HG02763 (cell line): ENCODE measurements at regions not wholly inside any gene's neighbourhood (a gene's known extent, or its start where the extent isn't known, plus 50 kb on each side); places are given as distances from the start of the nearest gene placed in this dataset.
"Not testable (repeated sequence)": the region's sequence is repeated elsewhere in the genome, so short reads cannot be mapped to it uniquely, and the experiment has no call there.

Experiments
- ATAC-seq: cut with Tn5 transposase; IDR thresholded peaks from one replicate; pipeline ENCODE4 v1.9.1; 2021; ENCODE audit warnings: mild to moderate bottlenecking, moderate library complexity; ENCODE audit not compliant: unreplicated experiment

DNA sequence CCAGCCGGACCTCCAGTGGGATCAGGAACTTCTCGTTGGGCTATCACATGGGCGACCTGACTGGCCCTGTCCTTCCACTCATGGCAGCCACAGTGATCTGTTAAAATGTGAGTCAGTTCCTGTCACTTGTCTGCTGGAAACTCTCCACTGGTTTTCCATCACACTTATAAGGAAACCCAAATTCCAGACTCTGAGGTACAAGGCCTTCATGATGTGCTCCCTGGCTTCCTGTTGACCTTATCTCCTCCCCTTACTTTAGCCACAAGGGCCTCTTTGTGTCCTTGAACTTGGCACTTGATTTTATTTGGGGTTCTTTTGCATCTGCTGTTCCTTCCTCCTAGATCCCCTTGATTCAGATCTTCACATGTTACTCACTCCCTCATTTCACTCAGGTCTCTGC lies 96.8 kb downstream of the TENT5C start:
- no peak for ATAC-seq

DNA sequence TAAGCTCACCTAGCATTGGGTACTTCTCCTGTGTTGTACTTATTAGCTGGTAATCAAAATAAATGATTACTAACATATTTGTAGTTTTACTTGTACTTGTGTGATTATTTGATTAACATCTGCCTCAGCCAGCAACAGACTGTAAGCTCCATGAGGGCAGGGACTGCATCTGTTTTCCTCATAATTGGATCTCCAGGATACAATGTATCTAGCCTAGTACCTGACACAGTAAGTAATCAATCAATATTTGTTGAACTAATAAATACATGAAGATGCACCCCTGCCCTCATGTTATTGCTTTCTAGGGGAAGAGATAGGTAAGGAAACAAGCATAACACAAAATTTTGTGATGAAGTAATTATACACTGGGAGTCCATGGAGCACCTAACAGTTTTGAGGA lies 101.5 kb downstream of the TENT5C start:
- no peak for ATAC-seq

- ATAC-seq, result no peak
Observed at GRCh38 chr1:117708323-117709248, 102.7 kb downstream of the TENT5C start.

GRCh38 chr1:117709249-117709691 lies 103.4 kb downstream of the TENT5C start:
- ATAC-seq, result no peak

DNA sequence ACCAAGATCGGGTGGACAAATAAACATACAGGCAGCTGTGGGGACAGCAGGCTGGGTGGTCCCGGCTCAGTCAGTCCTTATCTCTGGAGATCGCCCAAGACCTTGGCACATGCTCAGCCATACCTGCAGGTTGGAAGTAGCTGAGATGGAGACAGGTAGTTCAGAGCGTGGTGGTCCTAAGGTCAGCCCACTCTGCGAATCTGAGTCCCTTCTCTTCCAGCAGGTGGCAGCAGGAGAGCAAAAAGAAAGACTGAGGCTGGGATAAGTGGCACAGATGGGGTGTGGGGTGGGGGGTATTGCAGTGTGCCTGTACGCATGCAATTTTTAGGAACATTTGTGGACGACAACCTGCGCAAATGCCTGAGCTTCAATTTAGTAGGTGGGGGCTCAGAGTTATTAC lies 104.9 kb downstream of the TENT5C start:
- ATAC-seq, result no peak

DNA sequence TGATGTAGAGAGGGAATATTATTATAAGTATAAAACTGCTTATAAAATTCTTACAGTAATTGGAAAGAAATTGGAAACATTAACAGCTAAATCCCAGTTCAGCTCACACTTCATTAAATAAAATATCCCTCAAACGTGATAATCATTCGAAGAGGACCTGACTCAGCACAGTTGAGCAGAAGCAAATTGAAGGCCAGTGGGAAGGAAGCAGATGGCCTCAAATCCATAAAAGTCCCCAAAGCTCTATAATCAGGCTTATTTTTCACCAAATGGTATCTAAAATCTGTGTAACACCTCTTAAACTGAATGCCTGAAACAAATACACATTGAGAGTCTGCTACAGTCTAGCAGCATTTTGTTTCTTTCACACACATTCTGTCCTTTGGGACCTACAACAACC lies 106.8 kb downstream of the TENT5C start:
- no peak for ATAC-seq

DNA sequence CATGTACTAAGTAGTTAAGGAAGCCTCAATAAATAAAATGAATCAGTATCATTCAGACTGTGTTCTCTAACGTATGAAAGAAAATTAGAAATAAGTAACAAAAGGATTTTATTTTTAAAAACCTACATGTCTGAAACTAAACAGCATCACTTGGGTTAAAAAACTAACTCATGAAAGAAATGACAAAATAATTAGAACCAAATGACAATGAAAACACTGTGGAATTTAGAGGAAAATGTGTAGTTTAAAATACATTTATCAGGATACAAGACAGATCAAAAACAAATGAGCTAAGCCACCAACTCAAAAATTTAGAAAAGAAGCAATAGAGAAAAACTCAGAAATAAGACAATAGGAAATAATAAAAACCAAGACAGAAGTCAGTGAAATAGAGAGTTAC lies 108.7 kb downstream of the TENT5C start:
- ATAC-seq, result no peak

DNA sequence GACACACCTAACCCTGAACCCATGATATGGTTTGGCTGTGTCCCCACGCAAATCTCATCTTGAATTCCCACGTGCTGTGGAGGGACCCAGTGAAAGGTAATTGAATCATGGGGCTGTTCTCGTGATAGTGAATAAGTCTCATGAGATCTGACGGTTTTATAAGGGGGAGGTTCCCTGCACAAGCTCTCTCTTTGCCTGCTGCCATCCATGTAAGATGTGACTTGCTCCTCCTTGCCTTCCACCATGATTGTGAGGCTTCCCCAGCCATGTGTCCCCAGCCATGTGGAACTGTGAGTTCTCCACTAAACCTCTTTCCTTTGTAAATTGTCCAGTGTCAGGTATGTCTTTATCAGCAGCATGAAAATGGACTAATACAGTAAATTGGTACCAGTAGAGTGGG lies 110.2 kb downstream of the TENT5C start:
- ATAC-seq, result not testable (repeated sequence)

GRCh38 chr1:117717980-117718379 lies 112.1 kb downstream of the TENT5C start:
- ATAC-seq, result not testable (repeated sequence)

GRCh38 chr1:117718596-117718995 lies 112.7 kb downstream of the TENT5C start:
- ATAC-seq, result not testable (repeated sequence)

DNA sequence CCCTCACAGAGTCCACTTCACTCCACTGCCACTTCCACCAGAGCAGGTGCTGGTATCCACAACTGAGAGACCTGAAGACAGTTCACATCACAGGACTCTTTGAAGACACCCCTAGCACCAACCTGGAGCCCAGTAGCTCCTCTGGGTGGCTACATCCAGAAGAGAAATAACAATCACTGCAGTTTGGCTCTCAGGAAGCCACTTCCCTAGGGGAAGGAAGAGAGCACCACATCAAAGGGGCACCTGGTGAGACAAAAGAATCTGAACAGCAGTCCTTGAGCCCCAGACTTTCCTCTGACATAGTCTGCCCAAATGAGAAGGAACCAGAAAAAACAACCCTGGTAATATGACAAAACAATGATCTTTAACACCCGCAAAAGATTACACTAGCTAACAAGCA lies 113.2 kb downstream of the TENT5C start:
- ATAC-seq, result no peak

- no peak for ATAC-seq
Observed at GRCh38 chr1:117732065-117732797, 126.4 kb downstream of the TENT5C start.

DNA sequence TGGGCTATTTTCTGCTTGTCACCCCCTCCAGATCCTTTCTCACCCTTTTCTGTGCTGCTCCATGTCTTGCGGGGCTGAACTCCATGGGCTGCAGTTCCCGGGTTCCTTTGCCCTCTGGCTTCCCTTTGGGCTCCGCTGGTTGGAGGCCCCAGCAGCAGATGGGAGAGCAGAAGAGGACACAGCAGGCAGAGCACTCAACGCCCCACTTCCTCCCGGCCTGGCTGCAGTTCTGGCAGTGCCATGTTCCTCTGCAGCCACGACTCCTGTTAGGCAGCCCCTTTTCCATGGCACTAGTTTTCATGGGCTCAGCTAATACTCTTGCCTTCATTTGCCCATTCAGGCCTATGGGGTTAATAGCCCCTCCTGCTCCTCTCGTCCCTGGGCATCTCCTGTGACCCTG lies 127.1 kb downstream of the TENT5C start:
- ATAC-seq, result no peak

GRCh38 chr1:117734403-117734802 lies 128.6 kb downstream of the TENT5C start:
- no peak for ATAC-seq

DNA sequence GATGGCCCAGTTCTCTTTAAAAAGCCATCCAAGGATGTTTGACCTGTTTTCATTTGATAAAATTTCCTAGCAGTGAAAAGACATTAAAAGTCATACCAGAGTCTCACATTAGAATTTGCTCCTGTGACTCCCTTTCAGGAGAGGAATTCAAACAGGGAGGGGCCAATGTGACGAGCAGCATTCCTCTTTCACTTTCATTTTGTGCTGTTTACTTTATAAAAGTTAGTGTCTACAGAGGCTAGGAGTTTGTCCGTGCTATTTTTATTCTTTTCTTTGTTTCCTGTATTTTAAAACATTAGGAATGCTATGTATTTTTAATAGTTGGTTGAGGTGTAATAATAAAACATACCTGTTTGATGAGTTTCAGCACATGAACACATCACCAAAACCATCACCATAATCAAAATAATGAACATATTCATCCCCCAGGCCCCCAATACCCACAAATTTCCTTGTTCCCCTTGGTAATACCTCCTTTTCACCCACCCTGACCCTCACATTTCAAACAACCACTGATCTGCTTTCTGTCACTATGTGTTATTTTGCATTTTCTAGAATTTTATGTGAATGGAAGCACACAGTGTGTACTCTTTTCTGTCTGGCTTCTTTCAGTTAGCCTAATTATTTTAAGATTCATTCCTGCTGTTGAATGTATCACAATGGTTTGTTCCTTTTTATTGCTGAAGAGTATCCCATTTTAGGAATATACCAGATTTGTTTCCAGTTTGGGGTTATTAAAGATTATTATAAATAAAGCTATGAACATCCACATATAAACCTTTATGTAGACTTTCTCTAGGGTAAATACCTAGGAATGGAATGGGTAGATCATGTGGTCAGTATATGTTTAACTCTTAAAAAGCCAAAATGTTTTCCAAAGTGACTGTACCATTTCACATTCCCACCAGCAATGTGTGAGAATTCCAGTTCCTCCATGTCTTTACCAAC lies 129.5 kb downstream of the TENT5C start:
- ATAC-seq, result no peak

- no peak for ATAC-seq
Observed at GRCh38 chr1:117739504-117739903, 133.7 kb downstream of the TENT5C start.

- ATAC-seq, result no peak
Observed at GRCh38 chr1:117740496-117740895, 134.6 kb downstream of the TENT5C start.

DNA sequence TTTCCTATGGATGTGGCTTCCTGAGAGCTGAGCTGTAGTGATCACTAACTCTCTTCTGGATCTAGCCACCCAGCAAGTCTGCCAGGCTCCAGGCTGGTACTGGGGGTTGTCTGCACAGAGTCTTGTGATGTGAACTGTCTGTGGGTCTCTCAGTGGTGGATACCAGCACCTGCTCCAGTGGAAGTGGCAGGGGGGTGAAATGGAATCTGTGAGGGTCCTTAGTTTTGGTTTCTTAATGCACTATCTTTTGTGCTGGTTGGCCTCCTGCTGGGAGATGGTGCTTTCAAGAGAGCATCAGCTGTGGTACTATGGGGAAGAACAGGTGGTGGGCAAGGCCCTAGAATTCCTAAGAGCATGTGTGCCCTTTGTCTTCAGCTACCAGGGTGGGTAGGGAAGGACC lies 140.7 kb downstream of the TENT5C start:
- ATAC-seq, result not testable (repeated sequence)

DNA sequence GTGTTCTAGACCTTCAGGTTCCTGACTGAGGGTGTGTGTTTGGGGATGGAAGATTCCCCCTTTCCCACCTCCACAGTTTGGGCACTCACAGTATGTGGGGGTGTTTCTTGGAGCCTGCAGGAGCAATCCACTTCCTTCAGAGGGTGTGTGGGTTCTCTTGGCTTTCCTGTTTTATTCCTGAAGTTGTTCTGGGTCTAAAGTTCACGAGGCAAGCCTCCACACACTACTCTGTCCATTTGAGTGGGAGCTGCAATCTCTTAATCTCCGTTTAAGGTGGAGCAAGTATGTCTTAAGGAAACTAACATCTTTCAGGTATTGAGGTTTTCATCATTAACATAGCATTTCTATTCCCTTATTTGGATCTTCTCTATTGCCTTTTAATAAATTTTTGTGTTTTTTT lies 141.8 kb downstream of the TENT5C start:
- ATAC-seq, result no peak

GRCh38 chr1:117751321-117751720 lies 145.5 kb downstream of the TENT5C start:
- no peak for ATAC-seq

- no peak for ATAC-seq
Observed at GRCh38 chr1:117752661-117753060, 146.8 kb downstream of the TENT5C start.
